ENCODE measurements at regions not wholly inside any gene's neighbourhood (a gene's known extent, or its start where the extent isn't known, plus 50 kb on each side); places are given as distances from the start of the nearest gene placed in this dataset.

DNA sequence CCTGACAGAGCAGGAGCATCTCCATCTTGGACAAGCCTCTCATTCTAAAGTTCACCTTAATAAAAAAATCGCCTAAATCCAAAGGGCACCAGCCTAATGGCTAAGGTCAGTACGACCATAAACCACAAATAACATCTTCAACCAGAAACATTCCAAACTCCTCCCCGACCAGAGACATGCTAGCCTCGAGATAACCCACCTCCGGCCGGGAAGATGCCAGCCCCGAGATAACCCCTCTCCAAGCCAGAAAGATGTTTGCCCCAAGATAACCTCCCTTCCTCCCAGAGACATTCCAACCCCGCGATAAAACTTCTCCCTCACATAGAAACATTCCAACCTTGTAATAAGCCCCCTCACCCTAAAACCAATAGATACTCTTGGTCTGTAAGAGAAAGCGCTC is 86.8 kb upstream of the PKP2 start:
- CTCF ChIA-PET, result no interaction called here
- no peak for ATAC-seq
- H3K27ac ChIP-seq, result no peak overlapping the region
- no peak overlapping the region for H3K4me3 ChIP-seq
- TF ChIP-seq KDM1A (IDR thresholded peaks at IDR 0.05; ENCODE audit: low read depth) (no peak), EHF (CRISPR knock-in tag; IDR thresholded peaks at IDR 0.05) (no peak), HEYL (CRISPR knock-in tag; IDR thresholded peaks at IDR 0.05) (no peak), RFX5 (IDR thresholded peaks at IDR 0.05) (no peak), NPAS2 (CRISPR knock-in tag; IDR thresholded peaks at IDR 0.05; ENCODE audit: borderline replicate concordance) (no peak), ZNF302 (CRISPR knock-in tag; IDR thresholded peaks at IDR 0.05) (no peak), HOXA7 (CRISPR knock-in tag; IDR thresholded peaks at IDR 0.05) (no peak), JUNB (IDR thresholded peaks at IDR 0.05) (no peak), NR3C1 (IDR thresholded peaks at IDR 0.05) (no peak), MAZ (IDR thresholded peaks at IDR 0.05; ENCODE audit: borderline replicate concordance, low read depth, low read length) (no peak), MYC (IDR thresholded peaks at IDR 0.05; ENCODE audit: borderline replicate concordance, low read length) (no peak), RNF2 (IDR thresholded peaks at IDR 0.05; ENCODE audit: borderline replicate concordance, low read depth) (no peak), NFE2L2 (conservative IDR thresholded peaks at IDR 0.05; ENCODE audit: low read length) (no peak), ZFP36 (IDR thresholded peaks at IDR 0.05; ENCODE audit: borderline replicate concordance, partially characterized antibody) (no peak), CBX8 (IDR thresholded peaks at IDR 0.05) (no peak), HDAC2 (IDR thresholded peaks at IDR 0.05) (no peak), FOXS1 (CRISPR knock-in tag; IDR thresholded peaks at IDR 0.05) (no peak)
- TF ChIP-seq, protein P1, sequence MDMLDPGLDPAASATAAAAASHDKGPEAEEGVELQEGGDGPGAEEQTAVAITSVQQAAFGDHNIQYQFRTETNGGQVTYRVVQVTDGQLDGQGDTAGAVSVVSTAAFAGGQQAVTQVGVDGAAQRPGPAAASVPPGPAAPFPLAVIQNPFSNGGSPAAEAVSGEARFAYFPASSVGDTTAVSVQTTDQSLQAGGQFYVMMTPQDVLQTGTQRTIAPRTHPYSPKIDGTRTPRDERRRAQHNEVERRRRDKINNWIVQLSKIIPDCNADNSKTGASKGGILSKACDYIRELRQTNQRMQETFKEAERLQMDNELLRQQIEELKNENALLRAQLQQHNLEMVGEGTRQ (IDR thresholded peaks at IDR 0.05), result no peak
- no peak for DNase-seq (ENCODE audit: low read depth in 1 of 2, low spot score in 1 of 2)
- H3K4me1 ChIP-seq, result no peaks in the 10 kb centered on the region
- H3K4me2 ChIP-seq, result no peak overlapping the region
- no peak for FAIRE-seq
- no peaks in the 10 kb centered on the region for H3K9me3 ChIP-seq
- 7% methylated on average over 10 of the region's 10 CpGs for WGBS (ENCODE audit: missing lambda C conversion rate)
- POLR2A ChIA-PET, result no interaction called here

DNA sequence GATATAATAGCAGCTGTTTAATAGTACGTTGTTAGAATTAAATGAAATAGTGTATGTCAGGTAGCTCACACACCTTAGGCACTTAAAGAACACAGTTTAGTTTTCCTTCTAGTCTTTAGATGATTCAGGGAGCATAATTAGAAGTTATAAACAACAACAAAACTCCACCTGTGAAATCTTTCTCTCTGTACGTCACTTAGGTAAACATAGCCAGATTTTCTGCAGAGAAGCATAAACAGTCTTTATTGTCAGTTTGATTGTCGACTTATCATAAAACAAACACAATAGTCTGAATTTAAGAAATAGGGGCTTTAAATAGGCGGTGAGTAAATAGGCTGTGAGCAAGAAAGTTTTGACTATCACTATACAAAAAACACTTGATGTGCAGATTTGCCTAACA is 84.6 kb upstream of the PKP2 start:
- ATAC-seq (no peak), FAIRE-seq (no peak), DNase-seq (ENCODE audit: low read depth in 1 of 2, low spot score in 1 of 2) (no peak)
- CTCF ChIA-PET, result no interaction called here
- TF ChIP-seq GATA3 (IDR thresholded peaks at IDR 0.05; ENCODE audit: borderline replicate concordance), result no peak
- no peak for TF ChIP-seq RFX5 (IDR thresholded peaks at IDR 0.05)
- no peak for TF ChIP-seq SREBF2 (IDR thresholded peaks at IDR 0.05)
- TF ChIP-seq RNF2 (IDR thresholded peaks at IDR 0.05; ENCODE audit: borderline replicate concordance, low read depth), result no peak
- TF ChIP-seq, protein P2, sequence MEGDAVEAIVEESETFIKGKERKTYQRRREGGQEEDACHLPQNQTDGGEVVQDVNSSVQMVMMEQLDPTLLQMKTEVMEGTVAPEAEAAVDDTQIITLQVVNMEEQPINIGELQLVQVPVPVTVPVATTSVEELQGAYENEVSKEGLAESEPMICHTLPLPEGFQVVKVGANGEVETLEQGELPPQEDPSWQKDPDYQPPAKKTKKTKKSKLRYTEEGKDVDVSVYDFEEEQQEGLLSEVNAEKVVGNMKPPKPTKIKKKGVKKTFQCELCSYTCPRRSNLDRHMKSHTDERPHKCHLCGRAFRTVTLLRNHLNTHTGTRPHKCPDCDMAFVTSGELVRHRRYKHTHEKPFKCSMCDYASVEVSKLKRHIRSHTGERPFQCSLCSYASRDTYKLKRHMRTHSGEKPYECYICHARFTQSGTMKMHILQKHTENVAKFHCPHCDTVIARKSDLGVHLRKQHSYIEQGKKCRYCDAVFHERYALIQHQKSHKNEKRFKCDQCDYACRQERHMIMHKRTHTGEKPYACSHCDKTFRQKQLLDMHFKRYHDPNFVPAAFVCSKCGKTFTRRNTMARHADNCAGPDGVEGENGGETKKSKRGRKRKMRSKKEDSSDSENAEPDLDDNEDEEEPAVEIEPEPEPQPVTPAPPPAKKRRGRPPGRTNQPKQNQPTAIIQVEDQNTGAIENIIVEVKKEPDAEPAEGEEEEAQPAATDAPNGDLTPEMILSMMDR (IDR thresholded peaks at IDR 0.05), result no peak
- TF ChIP-seq FOSL2 (IDR thresholded peaks at IDR 0.05), result no peak
- TF ChIP-seq FOSL2 (CRISPR knock-in tag; IDR thresholded peaks at IDR 0.05), result no peak
- no peak for TF ChIP-seq RARB (CRISPR knock-in tag; IDR thresholded peaks at IDR 0.05)
- TF ChIP-seq REST (IDR thresholded peaks at IDR 0.05), result no peak
- TF ChIP-seq CHD4 (IDR thresholded peaks at IDR 0.05; ENCODE audit: borderline replicate concordance), result no peak
- TF ChIP-seq MYC (IDR thresholded peaks at IDR 0.05; ENCODE audit: borderline replicate concordance, low read length), result no peak
- no peak for TF ChIP-seq ZNF302 (CRISPR knock-in tag; IDR thresholded peaks at IDR 0.05)
- TF ChIP-seq HEYL (CRISPR knock-in tag; IDR thresholded peaks at IDR 0.05), result no peak
- TF ChIP-seq ZSCAN20 (CRISPR knock-in tag; IDR thresholded peaks at IDR 0.05), result no peak
- TF ChIP-seq TFCP2L1 (CRISPR knock-in tag; IDR thresholded peaks at IDR 0.05), result no peak
- no peak for TF ChIP-seq HDAC2 (IDR thresholded peaks at IDR 0.05)
- Histone ChIP-seq H3K4me1 (no peaks in the 10 kb centered on the region), H3K27ac (no peak overlapping the region), H3K4me3 (no peak overlapping the region), H3K4me2 (no peak overlapping the region), H3K9me3 (no peaks in the 10 kb centered on the region)
- POLR2A ChIA-PET, result no interaction called here
- 13% methylated on average over 4 of the region's 4 CpGs for WGBS (ENCODE audit: missing lambda C conversion rate)
